ENCODE measurements at regions not wholly inside any gene's neighbourhood (a gene's known extent, or its start where the extent isn't known, plus 50 kb on each side); places are given as distances from the start of the nearest gene placed in this dataset.

DNA sequence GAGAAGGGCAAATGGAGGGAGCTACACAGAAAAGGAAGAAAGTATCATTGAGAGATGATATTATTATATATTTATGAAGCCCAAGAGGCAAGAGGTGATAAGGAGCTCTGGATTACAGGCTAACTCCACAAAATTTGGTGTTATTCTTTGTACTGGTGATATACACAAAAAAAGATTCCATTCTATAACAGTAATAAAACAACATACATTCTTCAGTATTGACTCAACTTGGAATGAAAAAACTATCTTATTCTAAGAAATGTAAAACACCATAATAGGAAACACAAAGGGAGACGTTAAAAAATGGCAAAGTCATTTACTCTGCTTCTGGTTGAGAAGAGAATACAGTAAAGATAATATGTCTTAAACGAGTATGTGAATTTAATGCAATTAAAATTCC lies 99.4 kb downstream of the TEX35 start:
- Histone ChIP-seq H4K5ac (ENCODE audit: low read depth, low read length) (peak overlapping the region; percentile 99), H3K36me3 (ENCODE audit: control insufficient read depth, insufficient read depth, low read length) (no peaks in the 10 kb centered on the region), H3K27ac (ENCODE audit: insufficient read depth, low read length) (peak overlapping the region; percentile 95), H3K9me1 (ENCODE audit: insufficient read depth, low read length) (peaks cover 11% of the 10 kb centered on the region), H4K8ac (ENCODE audit: low read depth in 2 of 2, low read length in 2 of 2) (peak overlapping the region; percentile 87 to 99), H2AK9ac (replicated peaks; ENCODE audit: low read depth, low read length, poor library complexity) (no peak overlapping the region), H3K4me3 (ENCODE audit: insufficient read depth, low read depth, low read length) (no peak overlapping the region), H3K9me3 (ENCODE audit: control insufficient read depth, insufficient read depth, low read length) (no peaks in the 10 kb centered on the region), H2BK120ac (ENCODE audit: low read depth, low read length) (peak overlapping the region; percentile 100), H3K18ac (ENCODE audit: low read depth, low read length) (peak overlapping the region; percentile 100), H3K4me1 (ENCODE audit: control insufficient read depth, insufficient read depth, low read length) (peaks cover 33% of the 10 kb centered on the region), H2BK5ac (ENCODE audit: low read depth, low read length, poor library complexity, severe bottlenecking) (peak overlapping the region; percentile 100), H3K79me1 (ENCODE audit: low read depth in 1 of 2, low read length in 2 of 2) (peaks cover 0 to 13% of the 10 kb centered on the region in 2 experiments; a peak in 3 of 4 replicates), H3K4ac (ENCODE audit: low read depth, low read length) (peak overlapping the region; percentile 100), H3K27me3 (ENCODE audit: control insufficient read depth, insufficient read depth, low read length) (no peaks in the 10 kb centered on the region), H2AFZ (replicated peaks; ENCODE audit: low read length, poor library complexity) (no peak overlapping the region), H3K23ac (ENCODE audit: low read depth, low read length) (peak overlapping the region; percentile 83), H4K91ac (ENCODE audit: insufficient read depth, low read depth, low read length) (peak overlapping the region; percentile 100), H3K9ac (ENCODE audit: low read depth, low read length) (peak overlapping the region; percentile 97), H2AK5ac (ENCODE audit: low read depth, low read length) (peak overlapping the region; percentile 98), H3K56ac (ENCODE audit: extremely low read depth, insufficient read depth, low read length) (peak overlapping the region; percentile 99), H3K14ac (replicated peaks; ENCODE audit: low read depth, low read length) (peak overlapping the region; percentile 85), H3K4me2 (ENCODE audit: low read depth, low read length) (peak overlapping the region; percentile 72; the same call in 1 of the 2 replicates), H2BK15ac (ENCODE audit: low read depth, low read length) (peak overlapping the region; percentile 82; the same call in 1 of the 3 replicates), H2BK20ac (ENCODE audit: low read depth, low read length) (peak overlapping the region; percentile 96), H4K20me1 (ENCODE audit: insufficient read depth, low read length) (peaks cover 4% of the 10 kb centered on the region; the same call in 1 of the 2 replicates)
- DNase-seq (peak; percentile 83), ATAC-seq (ENCODE audit: low read depth) (peak; percentile 59)
- TF ChIP-seq CEBPB (IDR thresholded peaks at IDR 0.05; ENCODE audit: low read depth, low read length) (no peak), RAD21 (IDR thresholded peaks at IDR 0.05; ENCODE audit: low read length) (0 out of 2 replicates have a peak, but pooled peaks have one; percentile 3)
- in situ Hi-C loops (cut with MboI; ENCODE audit: low sequenced_read_pairs) = no loop called here
- WGBS, 2 experiments (ENCODE audit: extremely low coverage in 2 of 2, insufficient read length in 1 of 2) = no CpG with 5 or more reads among the region's 2 CpGs
- BruUV-seq (replicated peaks) = no TSS peak
- intact Hi-C loops (cut with micrococcal nuclease) = loop anchor here (1.0 kb wide), 1 partner anchor 114 kb away; no protein-coding TSS in a partner anchor
- dilution Hi-C loops (cut with HindIII; ENCODE audit: low sequenced_read_pairs, unreplicated experiment) = no loop called here
- ChIA-PET CTCF (interaction anchor here (0.6 to 1.2 kb wide), 4 partner anchors 15 to 574 kb away, joined by 3 to 4 read pairs (median 3); no protein-coding TSS in a partner anchor), POLR2A (ENCODE audit: unreplicated experiment) (interaction anchor here (0.7 to 1.3 kb wide), 3 partner anchors 17 to 42 kb away, joined by 3 to 4 read pairs (median 3); no protein-coding TSS in a partner anchor)
